SK-N-SH (cell line): ENCODE measurements at regions not wholly inside any gene's neighbourhood (a gene's known extent, or its start where the extent isn't known, plus 50 kb on each side); places are given as distances from the start of the nearest gene placed in this dataset.

ENCODE experiments used
- EZH2phosphoT487 ChIP-seq: fragments of 200-600 bp; sonication (generic); IDR thresholded peaks from 2 replicates; pipeline ENCODE4 v1.6.1; 2017; ENCODE audit warnings: low read depth, mixed run types, mild to moderate bottlenecking, antibody characterized with exemption, moderate library complexity, borderline replicate concordance
- FOXM1 ChIP-seq: IDR thresholded peaks from 2 replicates; pipeline ENCODE4 v1.4.0; 2012; ENCODE audit warnings: low read depth, mild to moderate bottlenecking
- GABPA ChIP-seq: IDR thresholded peaks from 2 replicates; pipeline ENCODE4 v1.4.0; 2012; ENCODE audit warnings: low read depth, mild to moderate bottlenecking
- MAX ChIP-seq: IDR thresholded peaks from 2 replicates; pipeline ENCODE4 v1.4.0; 2012; ENCODE audit warnings: low read depth
- NRF1 ChIP-seq: IDR thresholded peaks from 2 replicates; pipeline ENCODE4 v1.6.1; 2012; ENCODE audit warnings: low read depth, mild to moderate bottlenecking, low read length
- POLR2AphosphoS5 ChIP-seq: IDR thresholded peaks from 2 replicates; pipeline ENCODE4 v1.6.1; 2012; ENCODE audit warnings: low read depth, low read length
- SMC3 ChIP-seq: IDR thresholded peaks from 2 replicates; pipeline ENCODE4 v1.6.1; 2012; ENCODE audit warnings: low read depth, low read length, improper control_type of control experiment
- TF ChIP-seq, protein P1 (sequence below): fragments of 200-600 bp; sonication (generic); IDR thresholded peaks from 2 replicates; pipeline ENCODE4 v1.6.1; 2017; ENCODE audit warnings: antibody characterized with exemption, mild to moderate bottlenecking, moderate library complexity
- TF ChIP-seq, protein P2 (sequence below): IDR thresholded peaks from 2 replicates; pipeline ENCODE4 v1.4.0; 2012; ENCODE audit warnings: low read depth, borderline replicate concordance
- TF ChIP-seq, protein P3 (sequence below): fragments of 150-350 bp; IDR thresholded peaks from 2 replicates; pipeline ENCODE4 v1.6.1; 2016; ENCODE audit warnings: mild to moderate bottlenecking, low read depth, low read length

- TF ChIP-seq, protein P1, sequence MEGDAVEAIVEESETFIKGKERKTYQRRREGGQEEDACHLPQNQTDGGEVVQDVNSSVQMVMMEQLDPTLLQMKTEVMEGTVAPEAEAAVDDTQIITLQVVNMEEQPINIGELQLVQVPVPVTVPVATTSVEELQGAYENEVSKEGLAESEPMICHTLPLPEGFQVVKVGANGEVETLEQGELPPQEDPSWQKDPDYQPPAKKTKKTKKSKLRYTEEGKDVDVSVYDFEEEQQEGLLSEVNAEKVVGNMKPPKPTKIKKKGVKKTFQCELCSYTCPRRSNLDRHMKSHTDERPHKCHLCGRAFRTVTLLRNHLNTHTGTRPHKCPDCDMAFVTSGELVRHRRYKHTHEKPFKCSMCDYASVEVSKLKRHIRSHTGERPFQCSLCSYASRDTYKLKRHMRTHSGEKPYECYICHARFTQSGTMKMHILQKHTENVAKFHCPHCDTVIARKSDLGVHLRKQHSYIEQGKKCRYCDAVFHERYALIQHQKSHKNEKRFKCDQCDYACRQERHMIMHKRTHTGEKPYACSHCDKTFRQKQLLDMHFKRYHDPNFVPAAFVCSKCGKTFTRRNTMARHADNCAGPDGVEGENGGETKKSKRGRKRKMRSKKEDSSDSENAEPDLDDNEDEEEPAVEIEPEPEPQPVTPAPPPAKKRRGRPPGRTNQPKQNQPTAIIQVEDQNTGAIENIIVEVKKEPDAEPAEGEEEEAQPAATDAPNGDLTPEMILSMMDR, result no peak
- no peak for TF ChIP-seq NRF1
- no peak for TF ChIP-seq POLR2AphosphoS5
- TF ChIP-seq, protein P2, sequence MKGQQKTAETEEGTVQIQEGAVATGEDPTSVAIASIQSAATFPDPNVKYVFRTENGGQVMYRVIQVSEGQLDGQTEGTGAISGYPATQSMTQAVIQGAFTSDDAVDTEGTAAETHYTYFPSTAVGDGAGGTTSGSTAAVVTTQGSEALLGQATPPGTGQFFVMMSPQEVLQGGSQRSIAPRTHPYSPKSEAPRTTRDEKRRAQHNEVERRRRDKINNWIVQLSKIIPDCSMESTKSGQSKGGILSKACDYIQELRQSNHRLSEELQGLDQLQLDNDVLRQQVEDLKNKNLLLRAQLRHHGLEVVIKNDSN, result no peak
- TF ChIP-seq FOXM1, result no peak
- TF ChIP-seq, protein P3, sequence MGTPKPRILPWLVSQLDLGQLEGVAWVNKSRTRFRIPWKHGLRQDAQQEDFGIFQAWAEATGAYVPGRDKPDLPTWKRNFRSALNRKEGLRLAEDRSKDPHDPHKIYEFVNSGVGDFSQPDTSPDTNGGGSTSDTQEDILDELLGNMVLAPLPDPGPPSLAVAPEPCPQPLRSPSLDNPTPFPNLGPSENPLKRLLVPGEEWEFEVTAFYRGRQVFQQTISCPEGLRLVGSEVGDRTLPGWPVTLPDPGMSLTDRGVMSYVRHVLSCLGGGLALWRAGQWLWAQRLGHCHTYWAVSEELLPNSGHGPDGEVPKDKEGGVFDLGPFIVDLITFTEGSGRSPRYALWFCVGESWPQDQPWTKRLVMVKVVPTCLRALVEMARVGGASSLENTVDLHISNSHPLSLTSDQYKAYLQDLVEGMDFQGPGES, result no peak
- TF ChIP-seq GABPA, result no peak
- no peak for TF ChIP-seq MAX
- no peak for TF ChIP-seq SMC3
- no peak for TF ChIP-seq EZH2phosphoT487
Observed at GRCh38 chr3:27990837-27991236, 250.6 kb upstream of the CMC1 start.
